Mesodermal cell (in vitro differentiated cells): ENCODE measurements at regions not wholly inside any gene's neighbourhood (a gene's known extent, or its start where the extent isn't known, plus 50 kb on each side); places are given as distances from the start of the nearest gene placed in this dataset.

Source experiments
- H3K27ac ChIP-seq: 2 replicates; pipeline ENCODE4 v1.7.0; 2013; ENCODE audit warnings: mild to moderate bottlenecking, low read depth, low read length, moderate library complexity; ENCODE audit not compliant: severe bottlenecking
- H3K36me3 ChIP-seq: 2 replicates; pipeline ENCODE4 v1.7.1; 2013; ENCODE audit warnings: mild to moderate bottlenecking, low read length, moderate library complexity; ENCODE audit not compliant: control insufficient read depth, insufficient read depth
- H3K4me1 ChIP-seq: one replicate; pipeline ENCODE4 v1.7.1; 2013; ENCODE audit warnings: mild to moderate bottlenecking, low read length; ENCODE audit not compliant: insufficient read depth, control insufficient read depth, poor library complexity, severe bottlenecking
- H3K4me3 ChIP-seq: 2 replicates; pipeline ENCODE4 v1.7.0; 2013; ENCODE audit warnings: low read length, control low read depth, mild to moderate bottlenecking; ENCODE audit not compliant: insufficient read depth, poor library complexity, severe bottlenecking; ENCODE audit errors: extremely low read depth
- H3K9me3 ChIP-seq: 2 replicates; pipeline ENCODE4 v1.7.1; 2013; ENCODE audit warnings: mild to moderate bottlenecking, low read length, moderate library complexity; ENCODE audit not compliant: control insufficient read depth
- WGBS, 2 experiments: methylation state at CpG; one replicate each; pipeline ENCODE4 v1.1.5; 2013; ENCODE audit warnings: missing lambda C conversion rate in 2 of 2; ENCODE audit not compliant: insufficient coverage in 2 of 2; 5-methylcytosine and 5-hydroxymethylcytosine counted together

DNA sequence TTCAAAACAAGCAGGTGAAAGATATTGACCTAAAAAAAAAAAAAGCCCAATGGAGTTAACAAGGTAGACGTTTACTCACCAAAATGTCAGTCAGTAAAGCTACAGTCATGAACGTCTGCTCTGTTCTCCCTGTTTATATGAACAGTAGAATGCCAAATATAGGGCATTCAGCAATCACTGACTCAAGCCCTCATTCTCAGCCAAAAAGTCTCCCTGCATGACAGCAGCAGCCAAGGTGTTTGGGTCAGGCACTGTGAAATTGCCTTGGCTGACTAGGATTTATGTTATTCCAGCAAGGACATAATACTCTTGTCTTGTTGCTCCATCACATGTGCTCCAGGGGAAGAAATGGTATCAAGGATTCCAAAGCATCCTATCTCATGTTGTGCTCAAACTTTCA, 194.7 kb upstream of the RSPO3 start:
- H3K36me3 ChIP-seq, result no peaks in the 10 kb centered on the region
- no peak overlapping the region for H3K27ac ChIP-seq
- H3K4me1 ChIP-seq, result peaks cover 13% of the 10 kb centered on the region
- H3K9me3 ChIP-seq, result no peaks in the 10 kb centered on the region
- H3K4me3 ChIP-seq, result no peak overlapping the region
- WGBS, 2 experiments, result 100% methylated on average over 2 of the region's 2 CpGs; no CpG with 5 or more reads in 1 of the 2 experiments

DNA sequence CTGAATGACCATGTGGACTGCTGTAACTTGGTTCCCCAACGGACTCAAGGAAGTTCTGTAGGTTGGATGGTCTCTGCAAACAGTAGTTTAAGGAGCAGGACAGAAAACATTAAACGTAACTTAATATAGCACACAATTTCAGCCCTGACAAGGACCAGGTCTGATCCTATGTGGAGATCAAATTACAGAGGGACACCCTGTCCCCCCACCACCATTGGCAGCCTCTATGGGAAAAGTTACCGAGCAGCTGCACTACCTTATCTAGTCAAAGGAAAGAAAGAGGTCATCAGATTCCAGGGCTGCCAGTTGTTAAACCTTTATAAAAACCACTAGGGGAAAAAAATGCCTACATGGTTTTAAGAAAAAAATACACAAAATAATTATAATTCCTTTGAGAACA, 191.5 kb upstream of the RSPO3 start:
- 100% methylated on average over 1 of the region's 3 CpGs; no CpG with 5 or more reads in 1 of the 2 experiments for WGBS, 2 experiments
- Histone ChIP-seq H3K36me3 (no peaks in the 10 kb centered on the region), H3K9me3 (no peaks in the 10 kb centered on the region), H3K4me3 (no peak overlapping the region), H3K27ac (no peak overlapping the region), H3K4me1 (peaks cover 4% of the 10 kb centered on the region)

DNA sequence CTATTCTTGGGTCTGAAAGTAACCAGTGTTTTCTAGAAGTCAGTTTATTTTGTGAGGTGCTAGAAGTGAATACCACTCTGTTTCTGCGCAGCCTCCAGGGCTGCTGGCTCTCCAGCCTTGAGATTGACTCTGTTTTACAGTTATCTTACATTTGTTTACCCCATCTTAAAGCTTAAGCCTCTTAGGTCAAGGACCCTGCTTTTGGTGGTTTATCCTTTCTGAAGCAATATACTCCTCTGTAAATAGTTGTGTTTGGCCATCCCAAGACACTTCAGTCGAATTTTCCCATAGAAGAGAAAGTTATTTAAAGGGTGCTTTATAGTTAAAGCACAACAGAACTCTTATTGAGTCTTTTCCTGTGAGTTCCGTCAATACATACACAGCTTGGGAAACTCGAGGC, 190.6 kb upstream of the RSPO3 start:
- WGBS, 2 experiments, result 100% methylated on average over 1 to 2 of the region's 4 CpGs
- H3K4me1 ChIP-seq, result peaks cover 4% of the 10 kb centered on the region
- no peak overlapping the region for H3K4me3 ChIP-seq
- H3K27ac ChIP-seq, result peak overlapping the region; percentile 24
- no peaks in the 10 kb centered on the region for H3K36me3 ChIP-seq
- no peaks in the 10 kb centered on the region for H3K9me3 ChIP-seq

DNA sequence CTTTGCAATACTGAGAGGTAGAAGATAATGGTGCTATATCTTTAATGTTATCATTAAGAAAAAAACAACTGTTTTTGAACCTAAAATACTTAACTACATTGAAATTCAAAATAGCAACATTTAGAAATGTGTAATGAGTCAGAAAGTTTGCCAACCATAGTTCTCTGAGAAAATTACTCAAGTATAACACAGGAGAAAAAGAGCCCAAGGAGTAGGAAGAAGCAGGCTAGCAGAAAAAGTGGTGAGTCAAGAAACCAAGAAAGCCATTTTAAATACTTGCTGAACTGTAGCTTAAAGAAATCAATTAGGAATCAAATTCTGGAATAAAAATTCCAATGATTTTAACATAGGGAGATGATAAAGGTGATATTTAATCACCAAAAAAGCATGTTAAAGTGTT, 181.0 kb upstream of the RSPO3 start:
- Histone ChIP-seq H3K9me3 (no peaks in the 10 kb centered on the region), H3K4me1 (no peaks in the 10 kb centered on the region), H3K36me3 (no peaks in the 10 kb centered on the region), H3K4me3 (no peak overlapping the region), H3K27ac (no peak overlapping the region)

DNA sequence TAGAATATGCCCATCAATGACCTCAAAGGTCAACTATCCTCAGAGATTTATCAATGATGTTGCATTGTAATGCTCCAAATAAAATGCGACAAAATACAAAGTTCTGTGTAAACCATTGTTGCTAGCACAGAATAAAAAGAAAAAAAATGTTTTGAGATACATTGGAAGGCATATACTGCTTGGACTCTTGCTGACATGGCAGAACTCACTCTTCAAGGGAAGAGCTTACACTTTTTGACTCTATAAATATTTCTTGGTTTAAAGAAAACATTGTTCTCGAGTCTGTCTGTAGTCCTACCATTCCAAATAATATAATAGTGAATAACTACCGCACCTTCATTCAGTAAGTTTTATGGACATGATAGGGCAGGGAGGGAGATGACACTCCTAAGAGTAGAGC, 178.7 kb upstream of the RSPO3 start:
- WGBS, 2 experiments, result no CpG with 5 or more reads among the region's 3 CpGs
- no peak overlapping the region for H3K4me3 ChIP-seq

DNA sequence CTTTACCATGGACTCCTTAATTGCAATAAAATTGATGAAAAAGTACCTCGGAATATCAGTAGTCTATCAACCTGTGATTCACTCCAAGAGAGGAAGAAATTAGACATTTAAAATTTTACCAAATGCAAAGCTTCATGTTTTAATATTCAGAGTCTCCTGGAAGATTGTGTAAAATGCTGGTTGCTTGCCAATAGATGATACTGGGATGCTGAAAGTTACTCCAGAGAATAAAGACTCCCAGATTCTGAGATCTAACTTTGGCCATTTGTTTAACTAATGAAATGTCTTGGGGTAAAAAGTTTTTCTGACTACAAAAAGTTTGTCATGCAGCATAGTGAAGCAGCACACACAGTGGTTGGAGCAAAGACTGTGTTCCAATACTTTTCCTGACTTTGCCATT, 176.7 kb upstream of the RSPO3 start:
- Histone ChIP-seq H3K27ac (no peak overlapping the region), H3K36me3 (no peaks in the 10 kb centered on the region), H3K4me3 (no peak overlapping the region), H3K9me3 (no peaks in the 10 kb centered on the region), H3K4me1 (no peaks in the 10 kb centered on the region)
- no CpG with 5 or more reads among the region's 1 CpG for WGBS, 2 experiments

More for the DNA sequence above, 178.7 kb upstream of the RSPO3 start:
- H3K27ac ChIP-seq, result no peak overlapping the region
- H3K4me1 ChIP-seq, result no peaks in the 10 kb centered on the region
- no peaks in the 10 kb centered on the region for H3K9me3 ChIP-seq
- no peaks in the 10 kb centered on the region for H3K36me3 ChIP-seq

DNA sequence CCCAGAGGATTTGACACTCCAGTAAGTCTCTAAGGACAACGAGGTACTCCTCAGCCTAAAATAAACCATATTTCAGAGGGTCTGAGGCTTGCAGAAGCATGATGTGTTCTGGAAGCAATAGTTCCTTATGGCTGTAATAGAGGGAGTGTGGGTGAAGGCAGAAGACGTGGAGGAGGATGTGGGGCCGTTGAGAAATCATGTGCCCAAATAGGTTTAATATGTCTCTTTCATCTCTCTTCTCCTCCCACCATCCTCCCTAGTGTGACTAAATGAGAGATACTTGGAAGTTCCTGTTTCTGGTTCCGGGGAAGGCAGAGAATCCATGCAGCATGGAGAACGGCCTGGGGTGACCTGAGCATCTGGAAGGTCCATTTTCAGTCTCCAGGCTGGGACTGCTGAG, 174.0 kb upstream of the RSPO3 start:
- 100% methylated on average over 1 of the region's 5 CpGs for WGBS, 2 experiments
- H3K36me3 ChIP-seq, result no peaks in the 10 kb centered on the region
- H3K4me3 ChIP-seq, result no peak overlapping the region
- H3K9me3 ChIP-seq, result no peaks in the 10 kb centered on the region
- no peak overlapping the region for H3K27ac ChIP-seq
- H3K4me1 ChIP-seq, result no peaks in the 10 kb centered on the region

DNA sequence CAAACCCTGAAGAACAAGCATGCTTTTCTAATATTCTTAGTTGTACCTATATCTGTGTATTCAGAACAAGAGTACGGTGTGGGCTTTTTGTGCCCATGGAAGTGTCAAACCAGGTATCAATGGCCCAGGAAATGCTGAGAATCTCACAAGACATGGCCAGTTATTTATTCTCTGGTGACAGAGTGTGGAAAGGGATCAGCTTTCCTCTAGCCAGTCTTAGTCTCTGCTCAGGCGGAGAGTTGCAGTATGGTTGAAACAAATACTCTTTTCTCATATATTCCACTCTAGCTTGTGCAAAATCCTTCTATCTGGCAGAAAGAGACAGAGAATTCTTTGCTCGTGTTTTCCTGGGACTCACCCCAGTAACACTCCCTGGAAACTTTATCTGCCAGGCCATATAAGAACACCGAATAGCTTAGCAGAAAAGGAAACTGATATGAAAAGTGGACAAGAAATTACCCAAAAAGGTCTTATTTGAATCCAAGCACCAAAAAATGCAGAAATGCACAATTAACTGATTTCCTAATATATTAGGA, 173.3 kb upstream of the RSPO3 start:
- Histone ChIP-seq H3K4me3 (no peak overlapping the region), H3K4me1 (no peaks in the 10 kb centered on the region), H3K9me3 (no peaks in the 10 kb centered on the region), H3K27ac (no peak overlapping the region), H3K36me3 (no peaks in the 10 kb centered on the region)
- WGBS, 2 experiments, result 92 to 100% methylated on average over 2 of the region's 4 CpGs

DNA sequence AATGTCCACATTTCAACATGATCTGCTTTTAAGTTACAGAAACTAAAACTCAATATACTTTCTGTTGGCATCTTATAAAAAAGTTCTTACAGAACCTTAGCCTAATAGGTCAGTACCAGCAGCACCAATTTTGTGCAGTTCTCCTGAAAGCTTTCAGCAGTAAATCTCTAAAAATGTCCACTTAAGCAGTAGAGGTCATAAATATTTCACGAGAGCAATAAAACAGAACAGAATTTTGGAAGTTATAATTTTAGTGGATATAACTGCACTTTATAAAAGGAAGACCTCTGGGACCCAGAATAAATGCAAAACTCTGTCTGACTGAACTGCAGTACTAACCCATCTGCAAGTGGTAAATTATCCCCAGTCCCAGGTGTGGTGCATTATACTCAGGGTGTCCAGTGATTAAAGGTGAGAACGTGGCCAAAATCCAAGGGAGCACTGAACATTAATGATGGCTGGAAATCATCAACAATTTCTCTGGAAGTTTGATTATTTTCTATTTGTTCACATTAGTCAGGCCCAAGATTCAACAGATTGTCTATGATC, 172.6 kb upstream of the RSPO3 start:
- Histone ChIP-seq H3K9me3 (no peaks in the 10 kb centered on the region), H3K4me1 (no peaks in the 10 kb centered on the region)
- 95% methylated on average over 2 of the region's 2 CpGs; no CpG with 5 or more reads in 1 of the 2 experiments for WGBS, 2 experiments

DNA sequence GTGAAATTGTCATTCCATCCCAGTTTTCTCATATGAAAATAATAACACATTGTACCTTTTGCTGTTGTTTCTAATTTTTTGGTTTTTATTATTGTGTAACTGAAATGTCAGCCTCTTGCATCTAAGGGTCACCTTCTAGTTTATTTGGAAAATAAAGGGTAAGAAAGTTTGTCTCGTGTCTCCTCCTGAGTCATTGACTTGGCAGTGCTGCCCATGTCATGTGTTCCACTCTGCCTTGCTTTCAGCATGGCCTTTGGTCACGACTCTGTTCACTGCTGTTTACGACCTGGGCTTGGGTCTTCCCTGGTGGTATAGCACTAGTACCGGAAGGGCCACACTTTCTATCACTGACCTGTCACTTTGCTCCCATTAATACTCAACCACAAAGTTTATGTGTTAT, 171.4 kb upstream of the RSPO3 start:
- Histone ChIP-seq H3K27ac (no peak overlapping the region), H3K9me3 (no peaks in the 10 kb centered on the region), H3K36me3 (no peaks in the 10 kb centered on the region), H3K4me1 (no peaks in the 10 kb centered on the region), H3K4me3 (no peak overlapping the region)
- WGBS, 2 experiments, result 76 to 87% methylated on average over 3 of the region's 4 CpGs

More for the DNA sequence above, 172.6 kb upstream of the RSPO3 start:
- no peak overlapping the region for H3K4me3 ChIP-seq
- H3K36me3 ChIP-seq, result no peaks in the 10 kb centered on the region
- no peak overlapping the region for H3K27ac ChIP-seq

DNA sequence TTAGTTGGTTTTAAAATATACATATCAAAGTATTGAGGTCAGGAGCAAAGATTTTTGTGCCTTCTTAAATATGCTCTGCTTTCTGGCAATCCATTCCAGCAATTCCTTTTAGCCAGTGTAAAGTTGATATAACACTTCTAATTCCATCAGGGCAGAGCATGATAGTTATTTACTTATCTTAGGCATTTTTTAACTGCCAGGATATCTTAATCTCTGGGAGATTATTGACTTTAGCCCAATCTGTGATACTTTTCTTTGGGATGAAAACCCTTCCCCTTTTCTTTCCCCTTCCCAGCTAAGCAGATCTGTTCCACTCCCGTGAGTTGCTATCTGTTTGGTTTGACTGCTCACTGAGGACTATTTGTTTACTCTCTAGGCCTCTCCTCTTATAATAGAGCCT, 168.7 kb upstream of the RSPO3 start:
- Histone ChIP-seq H3K9me3 (no peaks in the 10 kb centered on the region), H3K4me3 (no peak overlapping the region), H3K27ac (no peak overlapping the region), H3K4me1 (no peaks in the 10 kb centered on the region), H3K36me3 (no peaks in the 10 kb centered on the region)
- WGBS, 2 experiments, result no CpG with 5 or more reads among the region's 1 CpG
